NB4 (cell line): ENCODE measurements at regions not wholly inside any gene's neighbourhood (a gene's known extent, or its start where the extent isn't known, plus 50 kb on each side); places are given as distances from the start of the nearest gene placed in this dataset.

ENCODE experiments used
- CTCF ChIP-seq: IDR thresholded peaks from one replicate; pipeline ENCODE4 v1.5.1; 2012; ENCODE audit warnings: low read depth, low read length
- MAX ChIP-seq: IDR thresholded peaks from 2 replicates; pipeline ENCODE4 v1.6.1; 2011; ENCODE audit warnings: low read depth, low read length
- MYC ChIP-seq: IDR thresholded peaks from 2 replicates; pipeline ENCODE4 v1.6.1; 2011; ENCODE audit warnings: low read depth, low read length
- POLR2A ChIP-seq: IDR thresholded peaks from 2 replicates; pipeline ENCODE4 v1.6.1; 2011; ENCODE audit warnings: mild to moderate bottlenecking; ENCODE audit not compliant: insufficient read length; ENCODE audit errors: extremely low read depth

- TF ChIP-seq CTCF: no peak
- TF ChIP-seq MAX: no peak
- no peak for TF ChIP-seq POLR2A
- TF ChIP-seq MYC: no peak
These were observed 188.2 kb upstream of the ATP6AP2 start for GRCh38 chrX:40392599-40392998.
